ENCODE measurements at regions not wholly inside any gene's neighbourhood (a gene's known extent, or its start where the extent isn't known, plus 50 kb on each side); places are given as distances from the start of the nearest gene placed in this dataset.

DNA sequence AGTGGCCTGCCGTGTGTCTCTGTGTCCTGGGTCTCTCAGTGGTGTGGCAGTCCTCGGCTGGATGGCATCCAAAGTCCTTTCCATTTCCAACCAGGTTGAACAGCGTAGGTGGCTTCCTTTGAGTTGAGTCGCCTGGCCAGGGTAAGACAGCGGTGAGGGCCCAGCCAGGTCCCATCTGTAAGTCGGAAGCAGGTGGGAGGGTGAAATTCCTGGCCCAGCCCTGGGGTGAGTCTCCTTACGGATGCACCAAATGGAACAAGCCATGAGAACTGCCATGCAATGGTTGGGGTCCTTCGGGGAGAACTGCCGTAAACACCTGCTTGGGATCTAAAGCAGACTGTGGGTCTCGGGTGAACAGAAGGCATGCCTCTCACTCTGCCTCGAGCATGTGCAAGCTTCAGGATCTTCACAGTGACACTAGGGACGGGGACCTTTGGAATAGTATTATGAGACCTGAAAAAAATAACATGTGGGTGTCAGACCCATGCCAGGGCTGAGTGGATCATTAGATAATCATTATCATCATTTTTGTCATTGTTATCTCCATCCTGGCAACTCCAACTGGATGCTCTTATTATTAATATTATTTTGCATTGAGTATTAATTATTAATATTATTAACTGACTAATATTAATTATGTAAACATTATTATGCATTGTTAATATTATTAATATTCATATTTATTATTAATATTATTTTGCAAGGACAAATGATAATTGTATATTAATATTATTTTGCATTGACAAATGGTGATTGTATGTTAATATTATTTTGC is 57.7 kb upstream of the LINC01488 start:
- H3K4me1 ChIP-seq = no peaks in the 10 kb centered on the region
- no peaks in the 10 kb centered on the region for H3K36me3 ChIP-seq
- peaks cover 0 to 8% (median 3%) of the 10 kb centered on the region in 4 donors for H3K9me3 ChIP-seq
- TF ChIP-seq, protein P1, sequence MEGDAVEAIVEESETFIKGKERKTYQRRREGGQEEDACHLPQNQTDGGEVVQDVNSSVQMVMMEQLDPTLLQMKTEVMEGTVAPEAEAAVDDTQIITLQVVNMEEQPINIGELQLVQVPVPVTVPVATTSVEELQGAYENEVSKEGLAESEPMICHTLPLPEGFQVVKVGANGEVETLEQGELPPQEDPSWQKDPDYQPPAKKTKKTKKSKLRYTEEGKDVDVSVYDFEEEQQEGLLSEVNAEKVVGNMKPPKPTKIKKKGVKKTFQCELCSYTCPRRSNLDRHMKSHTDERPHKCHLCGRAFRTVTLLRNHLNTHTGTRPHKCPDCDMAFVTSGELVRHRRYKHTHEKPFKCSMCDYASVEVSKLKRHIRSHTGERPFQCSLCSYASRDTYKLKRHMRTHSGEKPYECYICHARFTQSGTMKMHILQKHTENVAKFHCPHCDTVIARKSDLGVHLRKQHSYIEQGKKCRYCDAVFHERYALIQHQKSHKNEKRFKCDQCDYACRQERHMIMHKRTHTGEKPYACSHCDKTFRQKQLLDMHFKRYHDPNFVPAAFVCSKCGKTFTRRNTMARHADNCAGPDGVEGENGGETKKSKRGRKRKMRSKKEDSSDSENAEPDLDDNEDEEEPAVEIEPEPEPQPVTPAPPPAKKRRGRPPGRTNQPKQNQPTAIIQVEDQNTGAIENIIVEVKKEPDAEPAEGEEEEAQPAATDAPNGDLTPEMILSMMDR (IDR thresholded peaks at IDR 0.05) = no peak
- TF ChIP-seq POLR2A (IDR thresholded peaks at IDR 0.05) = no peak
- no peak for DNase-seq
- no peaks in the 10 kb centered on the region for H3K27me3 ChIP-seq
- H3K27ac ChIP-seq = no peak overlapping the region
- no peak overlapping the region for H3K4me3 ChIP-seq

DNA sequence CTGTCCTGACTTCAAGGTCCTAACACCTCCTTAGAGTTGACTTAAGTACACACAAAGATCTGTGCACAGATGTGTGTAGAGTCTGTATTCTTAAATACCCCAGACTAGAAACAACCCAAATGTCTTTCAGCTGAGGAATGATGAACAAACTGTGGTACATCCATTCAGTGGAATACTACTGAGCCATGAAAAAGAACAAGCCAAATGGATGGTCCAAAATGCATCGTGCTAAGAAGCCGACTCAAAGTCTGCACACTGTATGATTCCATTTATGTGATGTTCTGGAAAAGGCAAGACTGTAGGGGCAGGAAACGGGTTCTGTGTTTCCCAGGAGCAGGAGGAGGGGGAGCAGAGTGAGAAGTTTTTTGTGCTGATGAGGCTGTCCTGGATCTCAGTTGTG is 56.7 kb upstream of the LINC01488 start:
- H3K36me3 ChIP-seq = no peaks in the 10 kb centered on the region
- no peak overlapping the region for H3K27ac ChIP-seq
- no peak for DNase-seq
- TF ChIP-seq POLR2A (IDR thresholded peaks at IDR 0.05) = no peak
- TF ChIP-seq, protein P1 (IDR thresholded peaks at IDR 0.05) = no peak
- H3K27me3 ChIP-seq = no peaks in the 10 kb centered on the region
- no peak overlapping the region for H3K4me3 ChIP-seq
- H3K4me1 ChIP-seq = no peaks in the 10 kb centered on the region
- H3K9me3 ChIP-seq = peaks cover 0 to 8% (median 3%) of the 10 kb centered on the region in 4 donors

DNA sequence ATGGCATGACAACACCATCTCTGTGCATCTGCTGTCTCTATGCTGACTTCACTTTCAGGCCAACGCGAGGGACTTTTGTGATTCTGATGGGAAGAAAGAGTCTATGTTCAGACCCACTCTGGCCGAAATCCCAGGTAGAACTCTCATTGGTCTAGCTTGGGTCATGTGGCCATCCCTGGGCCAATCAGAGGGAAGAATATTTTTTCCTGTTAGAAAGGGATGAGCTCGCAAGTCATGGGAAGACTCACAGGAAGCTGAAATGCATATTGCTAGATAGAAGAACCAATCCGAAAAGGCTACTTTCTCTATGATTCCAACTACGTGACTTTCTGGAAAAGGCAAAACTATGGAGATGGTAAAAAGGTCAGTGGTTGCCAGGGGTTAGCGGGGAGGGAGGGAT is 56.0 kb upstream of the LINC01488 start:
- peaks cover 0 to 8% (median 3%) of the 10 kb centered on the region in 4 donors for H3K9me3 ChIP-seq
- no peaks in the 10 kb centered on the region for H3K27me3 ChIP-seq
- no peaks in the 10 kb centered on the region for H3K36me3 ChIP-seq
- DNase-seq = no peak
- H3K4me3 ChIP-seq = no peak overlapping the region
- no peak for TF ChIP-seq POLR2A (IDR thresholded peaks at IDR 0.05)
- TF ChIP-seq, protein P1 (IDR thresholded peaks at IDR 0.05) = no peak
- no peaks in the 10 kb centered on the region for H3K4me1 ChIP-seq
- no peak overlapping the region for H3K27ac ChIP-seq

DNA sequence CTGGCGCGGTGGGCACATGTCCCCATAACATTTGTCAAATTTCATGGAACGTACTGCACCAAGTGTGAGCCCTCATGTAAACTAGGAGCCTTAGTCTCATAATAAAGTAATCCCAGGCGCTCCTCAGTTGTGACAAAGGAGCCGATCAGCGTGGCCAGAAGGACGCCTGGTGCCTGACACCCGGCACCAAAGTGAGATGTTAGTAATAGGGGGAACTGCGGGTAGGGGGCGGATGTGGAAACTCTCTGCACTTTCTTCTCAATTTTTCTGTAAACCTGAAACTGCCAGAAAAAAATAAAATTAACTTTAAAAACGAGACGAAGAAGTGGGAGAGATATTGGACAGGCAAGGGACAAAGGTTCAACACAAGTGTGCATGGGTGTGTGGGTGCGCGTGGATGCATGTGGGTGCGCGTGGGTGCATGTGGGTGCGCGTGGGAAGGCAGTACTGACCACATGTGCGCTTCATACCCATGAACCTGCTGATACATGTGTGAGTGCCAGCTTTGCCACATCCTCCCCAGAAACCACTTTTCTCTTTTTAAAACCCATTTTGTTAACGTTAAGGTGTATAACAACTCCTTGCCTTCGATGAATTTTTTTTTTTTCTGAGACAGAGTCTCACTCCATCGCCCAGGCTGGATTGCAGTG is 55.4 kb upstream of the LINC01488 start:
- DNase-seq = no peak
- no peak overlapping the region for H3K4me3 ChIP-seq
- no peaks in the 10 kb centered on the region for H3K27me3 ChIP-seq
- no peaks in the 10 kb centered on the region for H3K4me1 ChIP-seq
- H3K27ac ChIP-seq = no peak overlapping the region
- TF ChIP-seq POLR2A (IDR thresholded peaks at IDR 0.05) = no peak
- TF ChIP-seq, protein P1 (IDR thresholded peaks at IDR 0.05) = no peak
- no peaks in the 10 kb centered on the region for H3K36me3 ChIP-seq
- H3K9me3 ChIP-seq = peaks cover 0 to 8% (median 3%) of the 10 kb centered on the region in 4 donors

DNA sequence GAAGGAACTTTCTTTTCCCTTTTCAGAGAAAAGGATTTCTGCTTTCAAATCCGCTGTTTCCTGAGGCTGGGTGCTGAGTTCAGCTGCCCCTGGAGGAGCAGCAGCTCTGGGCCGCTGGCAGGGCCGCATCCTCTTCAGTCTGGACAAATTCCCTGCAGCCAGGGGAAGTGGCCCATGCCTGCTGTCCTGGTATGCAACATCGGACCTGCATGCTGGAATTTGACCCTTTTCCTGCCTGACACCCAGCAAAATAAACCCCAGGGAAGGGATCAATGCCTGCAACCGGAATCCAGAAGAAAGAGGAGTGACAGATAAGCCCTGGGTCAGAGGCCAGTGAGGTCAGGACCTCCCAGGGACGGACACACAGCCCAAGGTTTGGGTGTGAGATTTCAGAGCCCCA is 54.1 kb upstream of the LINC01488 start:
- Histone ChIP-seq H3K36me3 (no peaks in the 10 kb centered on the region), H3K4me3 (no peak overlapping the region), H3K4me1 (no peaks in the 10 kb centered on the region), H3K27me3 (no peaks in the 10 kb centered on the region), H3K27ac (no peak overlapping the region), H3K9me3 (peaks cover 0 to 8% (median 3%) of the 10 kb centered on the region in 4 donors)
- DNase-seq = no peak
- TF ChIP-seq, protein P1 (IDR thresholded peaks at IDR 0.05) = no peak
- TF ChIP-seq POLR2A (IDR thresholded peaks at IDR 0.05) = no peak

All from Peyer's patch (tissue), 4 donors.